HK-2 (cell line): ENCODE measurements at regions not wholly inside any gene's neighbourhood (a gene's known extent, or its start where the extent isn't known, plus 50 kb on each side); places are given as distances from the start of the nearest gene placed in this dataset.

Experiments used
- DNase-seq: peaks from one replicate; pipeline ENCODE4 v3.0.0-alpha.2; 2018; ENCODE audit not compliant: unreplicated experiment

- no peak for DNase-seq
These were observed 422.7 kb downstream of the SIPA1L2 start for GRCh38 chr1:232207073-232207866.

GRCh38 chr1:232204269-232204668 is 425.7 kb downstream of the SIPA1L2 start:
- DNase-seq, result no peak

GRCh38 chr1:232201024-232201423 is 428.9 kb downstream of the SIPA1L2 start:
- no peak for DNase-seq

- no peak for DNase-seq
These were observed 433.9 kb downstream of the SIPA1L2 start for GRCh38 chr1:232196042-232196441.

- no peak for DNase-seq
These were observed 435.5 kb downstream of the SIPA1L2 start for GRCh38 chr1:232194424-232194823.

GRCh38 chr1:232193451-232193783 is 436.5 kb downstream of the SIPA1L2 start:
- no peak for DNase-seq

GRCh38 chr1:232192781-232193450 is 437.0 kb downstream of the SIPA1L2 start:
- no peak for DNase-seq

- no peak for DNase-seq
These were observed 438.4 kb downstream of the SIPA1L2 start for GRCh38 chr1:232191560-232191959.

GRCh38 chr1:232188318-232188717 is 441.6 kb downstream of the SIPA1L2 start:
- no peak for DNase-seq

GRCh38 chr1:232186931-232187330 is 443.0 kb downstream of the SIPA1L2 start:
- no peak for DNase-seq

- DNase-seq, result no peak
These were observed 445.1 kb downstream of the SIPA1L2 start for GRCh38 chr1:232184561-232185530.

GRCh38 chr1:232183802-232184201 is 446.1 kb downstream of the SIPA1L2 start:
- no peak for DNase-seq

- DNase-seq, result no peak
These were observed 446.6 kb downstream of the SIPA1L2 start for GRCh38 chr1:232183266-232183800.

- DNase-seq, result no peak
These were observed 447.7 kb downstream of the SIPA1L2 start for GRCh38 chr1:232182236-232182635.

GRCh38 chr1:232180779-232181136 is 449.2 kb downstream of the SIPA1L2 start:
- no peak for DNase-seq

- DNase-seq, result no peak
These were observed 449.8 kb downstream of the SIPA1L2 start for GRCh38 chr1:232179896-232180778.

GRCh38 chr1:232178191-232178590 is 451.7 kb downstream of the SIPA1L2 start:
- no peak for DNase-seq

GRCh38 chr1:232177438-232177837 is 452.5 kb downstream of the SIPA1L2 start:
- no peak for DNase-seq

- DNase-seq, result no peak
These were observed 453.7 kb downstream of the SIPA1L2 start for GRCh38 chr1:232176222-232176621.

GRCh38 chr1:232174306-232174705 is 455.6 kb downstream of the SIPA1L2 start:
- DNase-seq, result no peak

- no peak for DNase-seq
These were observed 457.4 kb downstream of the SIPA1L2 start for GRCh38 chr1:232172563-232172962.
